Hematopoietic multipotent progenitor cell treated with erythropoietin and hydrocortisone succinate and interleukin-3 and kit ligand, for 4 days (in vitro differentiated cells): ENCODE measurements at regions not wholly inside any gene's neighbourhood (a gene's known extent, or its start where the extent isn't known, plus 50 kb on each side); places are given as distances from the start of the nearest gene placed in this dataset.
"Not testable (repeated sequence)": the region's sequence is repeated elsewhere in the genome, so short reads cannot be mapped to it uniquely, and the experiment has no call there.

Experiments used
- DNase-seq: peaks from one replicate; pipeline ENCODE4 v3.0.0-alpha.2; 2015

- no peak for DNase-seq
These were observed 105.4 kb downstream of the RFX6 start for GRCh38 chr6:116982401-116982800.

- no peak for DNase-seq
These were observed 106.3 kb downstream of the RFX6 start for GRCh38 chr6:116983375-116983774.

GRCh38 chr6:116986819-116987218 lies 109.8 kb downstream of the RFX6 start:
- DNase-seq, result no peak

- DNase-seq, result no peak
These were observed 113.6 kb downstream of the RFX6 start for GRCh38 chr6:116990679-116991078.

GRCh38 chr6:116992546-116992945 lies 115.5 kb downstream of the RFX6 start:
- DNase-seq, result no peak

GRCh38 chr6:116994447-116994846 lies 117.4 kb downstream of the RFX6 start:
- DNase-seq, result no peak

GRCh38 chr6:116996842-116997241 lies 119.8 kb downstream of the RFX6 start:
- DNase-seq, result no peak

- DNase-seq, result no peak
These were observed 120.5 kb downstream of the RFX6 start for GRCh38 chr6:116997496-116997895.

- no peak for DNase-seq
These were observed 130.6 kb downstream of the RFX6 start for GRCh38 chr6:117007659-117008058.

GRCh38 chr6:117008618-117009017 lies 131.6 kb downstream of the RFX6 start:
- no peak for DNase-seq

- DNase-seq, result not testable (repeated sequence)
These were observed 137.8 kb downstream of the RFX6 start for GRCh38 chr6:117014641-117015473.

GRCh38 chr6:117015474-117015804 lies 138.4 kb downstream of the RFX6 start:
- not testable (repeated sequence) for DNase-seq

GRCh38 chr6:117018771-117019170 lies 141.7 kb downstream of the RFX6 start:
- no peak for DNase-seq

- no peak for DNase-seq
These were observed 145.7 kb downstream of the RFX6 start for GRCh38 chr6:117022774-117023173.

- no peak for DNase-seq
These were observed 148.3 kb downstream of the RFX6 start for GRCh38 chr6:117025310-117025709.

- no peak for DNase-seq
These were observed 151.2 kb downstream of the RFX6 start for GRCh38 chr6:117028256-117028655.

GRCh38 chr6:117034547-117034946 lies 157.5 kb downstream of the RFX6 start:
- no peak for DNase-seq

- no peak for DNase-seq
These were observed 157.9 kb downstream of the RFX6 start for GRCh38 chr6:117034971-117035370.

- DNase-seq, result no peak
These were observed 173.3 kb downstream of the RFX6 start for GRCh38 chr6:117050301-117050700.

- no peak for DNase-seq
These were observed 193.2 kb upstream of the VGLL2 start for GRCh38 chr6:117072134-117072533.

- no peak for DNase-seq
These were observed 192.6 kb upstream of the VGLL2 start for GRCh38 chr6:117072781-117073180.

GRCh38 chr6:117074672-117075071 lies 190.7 kb upstream of the VGLL2 start:
- DNase-seq, result no peak

GRCh38 chr6:117075218-117075617 lies 190.1 kb upstream of the VGLL2 start:
- DNase-seq, result no peak

GRCh38 chr6:117076076-117076475 lies 189.3 kb upstream of the VGLL2 start:
- DNase-seq, result no peak

- no peak for DNase-seq
These were observed 188.1 kb upstream of the VGLL2 start for GRCh38 chr6:117077300-117077699.
